Spleen (tissue), 7 donors: ENCODE measurements at regions not wholly inside any gene's neighbourhood (a gene's known extent, or its start where the extent isn't known, plus 50 kb on each side); places are given as distances from the start of the nearest gene placed in this dataset.

ENCODE experiments used
- CTCF ChIP-seq, 11 experiments: fragments of 200-600 bp in 7 of 11; fragments of 450-650 bp in 4 of 11; sonication (generic) in 4 of 11; IDR thresholded peaks in 8 of 11; conservative IDR thresholded peaks in 3 of 11; 1 replicate in 7 of 11; 2 replicates in 4 of 11; pipeline versions ENCODE4 v1.4.0 to v1.8.0; 2016 to 2021; ENCODE audit warnings: antibody characterized with exemption in 11 of 11, inconsistent platforms in 4 of 11, mild to moderate bottlenecking in 1 of 11
- POLR2AphosphoS5 ChIP-seq, 3 donors: sonication (generic); formaldehyde crosslinking; IDR thresholded peaks; one replicate each; pipeline ENCODE4 v1.5.1; 2017; ENCODE audit warnings: antibody characterized with exemption in 3 of 3
- donor health status: DM: no; HTN: no; CAD: no; lungs with moderate emphysema.
- donor health status: DM: no; HTN: no; CAD: no.
- donor health status: DM: no; HTN: no; CAD: no.

GRCh38 chr18:76765649-76766048 is 56.7 kb upstream of the ZNF236 start:
- TF ChIP-seq CTCF (IDR thresholded peaks at IDR 0.05 in 8 of 11, conservative IDR thresholded peaks at IDR 0.05 in 3 of 11) (no peak), POLR2AphosphoS5 (IDR thresholded peaks at IDR 0.05) (no peak)
